Right cardiac atrium (tissue), 5 donors: ENCODE measurements at regions not wholly inside any gene's neighbourhood (a gene's known extent, or its start where the extent isn't known, plus 50 kb on each side); places are given as distances from the start of the nearest gene placed in this dataset.

Experiments used
- ATAC-seq, 2 donors: fragments of 200-7000 bp; cut with Tn5 transposase; one replicate each; pipeline versions ENCODE4 v1.8.0 to v1.9.1; 2020; ENCODE audit warnings: moderate library complexity in 2 of 2, mild to moderate bottlenecking in 1 of 2
- DNase-seq, 3 donors: peaks; one replicate each; pipeline ENCODE4 v3.0.0-alpha.2; 2020
- H3K27ac ChIP-seq: one replicate; pipeline ENCODE4 v1.5.1; 2013; ENCODE audit warnings: mild to moderate bottlenecking, low read length, control low read depth, moderate library complexity
- H3K27me3 ChIP-seq: one replicate; pipeline ENCODE4 v1.6.1; 2013; ENCODE audit not compliant: control insufficient read depth, insufficient read depth
- H3K4me1 ChIP-seq: one replicate; pipeline ENCODE4 v1.6.1; 2013; ENCODE audit warnings: low read length; ENCODE audit not compliant: control insufficient read depth, insufficient read depth
- H3K4me3 ChIP-seq: one replicate; pipeline ENCODE4 v1.5.1; 2013; ENCODE audit warnings: low read length, control low read depth
- H3K9me3 ChIP-seq: one replicate; pipeline ENCODE4 v1.6.1; 2013; ENCODE audit warnings: low read length; ENCODE audit not compliant: control insufficient read depth
- WGBS: extraction: QIAGEN DNeasy Blood & Tissue Kit; methylation state at CpG from one replicate; pipeline ENCODE4 v1.1.7; 2013; 5-methylcytosine and 5-hydroxymethylcytosine counted together
- intact Hi-C, 4 donors: fragments of 100-400 bp; cut with DNase I; formaldehyde crosslinking; loops; one replicate each; pipeline versions ENCODE4 v1.11.0 to v1.14.0; 2022 to 2023
- donor health status: healthy with polysubstance abuse.
- donor health status: DM: no; HTN: yes; CAD: no.
- donor health status: DM: no; HTN: no; CAD: no.
- donor health status: DM: no; HTN: yes; CAD: no; lungs with severe emphysema.
- donor health status: DM: yes; HTN: yes; CAD: no.

DNA sequence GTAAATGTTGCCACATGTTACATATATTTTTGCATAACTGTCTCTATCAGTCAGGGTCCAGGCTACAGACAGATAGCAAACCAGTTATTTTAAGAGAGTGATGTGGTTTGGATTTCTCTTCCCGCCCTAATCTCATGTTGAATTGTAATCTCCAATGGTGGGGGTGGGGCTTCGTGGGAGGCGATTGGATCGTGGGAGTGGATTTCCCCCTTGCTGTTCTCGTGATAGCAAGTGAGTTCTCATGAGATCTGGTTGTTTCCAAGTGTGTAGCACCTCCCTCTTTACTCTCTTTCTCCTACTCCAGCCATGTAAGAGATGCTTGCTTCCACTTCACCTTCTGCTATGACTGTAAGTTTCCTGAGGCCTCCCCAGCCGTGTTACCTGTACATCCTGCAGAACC, 704.2 kb upstream of the TBX3 start:
- Histone ChIP-seq H3K9me3 (no peaks in the 10 kb centered on the region), H3K4me1 (no peaks in the 10 kb centered on the region), H3K4me3 (no peak overlapping the region), H3K27ac (no peak overlapping the region), H3K27me3 (no peaks in the 10 kb centered on the region)
- intact Hi-C loops: no loop called here
- DNase-seq (no peak), ATAC-seq (no peak)
- WGBS: 37% methylated on average over 6 of the region's 6 CpGs

DNA sequence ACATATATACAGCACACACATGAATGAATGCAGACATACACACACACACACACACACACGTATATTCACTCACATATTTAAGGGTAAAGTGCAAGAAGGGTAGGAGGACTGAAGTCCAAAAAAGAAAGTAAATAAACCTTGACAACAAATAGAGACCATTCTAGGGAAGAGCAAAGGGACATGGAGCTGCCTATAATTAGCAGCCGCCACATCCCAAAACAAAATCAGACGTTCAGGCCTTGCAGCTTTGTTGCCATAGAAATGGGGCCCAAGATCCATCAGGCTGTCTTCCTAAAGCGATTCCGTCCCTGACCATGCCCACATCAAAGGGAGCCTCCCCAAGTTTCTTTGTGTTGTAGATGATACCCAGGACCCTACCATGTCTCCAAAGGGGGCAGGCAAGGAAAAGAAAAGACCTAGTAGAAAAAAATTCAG, 703.5 kb upstream of the TBX3 start:
- 69% methylated on average over 5 of the region's 5 CpGs for WGBS
- intact Hi-C loops: no loop called here
- no peaks in the 10 kb centered on the region for H3K4me1 ChIP-seq
- no peak overlapping the region for H3K4me3 ChIP-seq
- DNase-seq: no peak
- no peaks in the 10 kb centered on the region for H3K27me3 ChIP-seq
- H3K27ac ChIP-seq: no peak overlapping the region
- no peak for ATAC-seq
- no peaks in the 10 kb centered on the region for H3K9me3 ChIP-seq

DNA sequence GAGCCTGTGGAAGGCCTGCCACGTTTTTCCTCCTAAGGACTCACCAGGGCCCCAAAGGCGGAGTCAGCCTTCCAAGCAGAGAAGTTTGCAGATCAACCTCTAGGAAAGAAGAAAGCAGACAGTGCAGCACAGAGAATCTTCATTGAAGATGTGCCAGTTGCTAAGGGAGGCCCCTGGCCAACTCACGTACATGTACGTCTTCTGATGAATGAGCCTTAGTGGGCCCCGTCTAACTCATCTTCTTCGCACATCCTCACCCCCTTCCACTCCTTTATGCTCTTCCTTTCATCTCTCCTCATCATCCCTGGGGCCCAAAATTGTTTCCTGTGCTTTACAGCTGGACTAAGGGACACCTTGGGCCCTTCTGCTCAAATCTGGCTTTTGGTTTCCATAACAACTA, 703.0 kb upstream of the TBX3 start:
- no peaks in the 10 kb centered on the region for H3K9me3 ChIP-seq
- H3K27me3 ChIP-seq: no peaks in the 10 kb centered on the region
- H3K4me3 ChIP-seq: no peak overlapping the region
- intact Hi-C loops: no loop called here
- no peak for ATAC-seq
- no peaks in the 10 kb centered on the region for H3K4me1 ChIP-seq
- DNase-seq: no peak
- 86% methylated on average over 6 of the region's 6 CpGs for WGBS
- H3K27ac ChIP-seq: no peak overlapping the region

DNA sequence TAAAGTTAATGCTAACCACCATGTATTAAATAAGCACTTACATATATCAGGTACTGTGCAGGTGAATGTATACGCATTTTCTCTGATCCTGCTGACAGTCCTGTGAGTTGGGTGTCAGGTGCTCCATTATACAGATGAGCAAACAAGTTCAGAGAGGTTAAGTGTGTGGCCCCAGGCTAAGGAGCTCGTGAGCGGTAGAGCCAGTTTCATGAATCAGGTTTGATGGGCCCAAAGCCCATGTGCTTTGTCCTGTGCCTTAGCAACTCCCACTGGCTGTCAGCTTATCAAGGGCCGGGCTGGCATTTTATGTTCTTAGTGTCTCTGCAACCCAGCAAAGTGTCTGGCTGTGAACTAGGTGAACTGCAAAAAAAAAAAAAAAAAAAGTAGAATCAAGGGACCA, 701.2 kb upstream of the TBX3 start:
- H3K4me3 ChIP-seq: no peak overlapping the region
- H3K4me1 ChIP-seq: no peaks in the 10 kb centered on the region
- no peak overlapping the region for H3K27ac ChIP-seq
- H3K27me3 ChIP-seq: no peaks in the 10 kb centered on the region
- ATAC-seq: no peak
- H3K9me3 ChIP-seq: no peaks in the 10 kb centered on the region
- intact Hi-C loops: no loop called here
- WGBS: 85% methylated on average over 4 of the region's 4 CpGs
- DNase-seq: no peak

DNA sequence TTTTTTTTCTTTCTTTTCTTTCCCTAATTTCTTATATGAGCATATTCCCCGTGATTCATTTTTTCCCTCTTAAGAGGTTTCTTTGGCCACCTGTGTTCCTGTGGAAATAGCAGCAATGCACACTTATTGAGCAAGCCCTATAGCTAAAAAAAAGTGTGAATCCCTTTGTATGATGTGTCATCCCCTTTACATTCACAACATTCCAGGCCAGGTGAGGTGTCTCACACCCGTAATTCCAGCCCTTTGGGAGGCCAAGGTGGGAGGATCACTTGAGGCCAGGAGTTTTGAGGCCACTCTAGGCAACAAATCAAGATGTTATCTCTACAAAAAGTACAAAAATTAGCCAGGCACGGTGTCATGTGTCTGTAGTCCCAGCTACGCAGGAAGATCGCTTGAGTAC, 700.4 kb upstream of the TBX3 start:
- no peaks in the 10 kb centered on the region for H3K27me3 ChIP-seq
- H3K4me1 ChIP-seq: no peaks in the 10 kb centered on the region
- no peak overlapping the region for H3K4me3 ChIP-seq
- 92% methylated on average over 5 of the region's 5 CpGs for WGBS
- intact Hi-C loops: no loop called here
- DNase-seq (no peak), ATAC-seq (no peak)
- no peaks in the 10 kb centered on the region for H3K9me3 ChIP-seq
- no peak overlapping the region for H3K27ac ChIP-seq

DNA sequence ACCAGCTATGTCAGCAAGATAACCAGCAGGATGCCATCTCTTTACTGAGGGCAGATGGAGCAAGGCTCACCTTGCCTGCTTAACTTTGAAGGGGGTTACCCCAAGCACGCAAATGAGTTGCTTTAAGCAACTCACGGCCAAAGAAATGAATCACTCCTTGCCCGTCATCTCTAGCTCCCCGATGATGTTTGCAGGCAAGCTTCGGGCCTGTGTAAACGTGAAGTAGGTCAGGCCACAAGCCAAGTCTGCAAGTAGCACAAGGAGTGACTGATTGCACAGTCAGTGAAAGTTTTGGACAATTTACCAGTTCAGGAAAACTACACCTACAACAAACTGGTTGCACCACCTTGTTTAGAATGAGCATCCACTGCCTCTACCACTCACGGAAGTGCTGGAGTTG, 699.7 kb upstream of the TBX3 start:
- intact Hi-C loops: no loop called here
- DNase-seq (peak in 1 of 3 donors; percentile 28), ATAC-seq (no peak)
- WGBS: 65% methylated on average over 7 of the region's 7 CpGs
- H3K27me3 ChIP-seq: no peaks in the 10 kb centered on the region
- no peak overlapping the region for H3K4me3 ChIP-seq
- no peaks in the 10 kb centered on the region for H3K4me1 ChIP-seq
- H3K27ac ChIP-seq: no peak overlapping the region
- H3K9me3 ChIP-seq: no peaks in the 10 kb centered on the region

DNA sequence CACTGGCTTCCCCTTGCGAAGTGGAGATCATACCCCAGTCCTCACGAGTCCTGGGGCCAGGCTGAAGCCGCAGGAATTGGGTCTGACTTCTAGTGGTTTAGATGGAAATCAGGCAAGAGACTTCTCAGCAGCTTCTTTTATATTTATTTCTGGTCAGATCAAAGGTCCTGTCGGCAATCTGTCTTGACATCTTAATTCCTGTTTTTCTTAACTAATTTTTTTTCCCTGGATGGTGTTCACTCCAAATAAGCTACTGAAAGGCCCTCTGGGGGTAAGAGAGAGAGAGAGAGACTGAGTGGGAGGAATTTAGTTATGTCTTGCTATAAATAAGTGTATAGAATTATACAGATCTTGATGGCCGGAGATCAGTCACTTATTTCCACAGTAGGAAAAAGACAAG, 698.7 kb upstream of the TBX3 start:
- no peak for DNase-seq

DNA sequence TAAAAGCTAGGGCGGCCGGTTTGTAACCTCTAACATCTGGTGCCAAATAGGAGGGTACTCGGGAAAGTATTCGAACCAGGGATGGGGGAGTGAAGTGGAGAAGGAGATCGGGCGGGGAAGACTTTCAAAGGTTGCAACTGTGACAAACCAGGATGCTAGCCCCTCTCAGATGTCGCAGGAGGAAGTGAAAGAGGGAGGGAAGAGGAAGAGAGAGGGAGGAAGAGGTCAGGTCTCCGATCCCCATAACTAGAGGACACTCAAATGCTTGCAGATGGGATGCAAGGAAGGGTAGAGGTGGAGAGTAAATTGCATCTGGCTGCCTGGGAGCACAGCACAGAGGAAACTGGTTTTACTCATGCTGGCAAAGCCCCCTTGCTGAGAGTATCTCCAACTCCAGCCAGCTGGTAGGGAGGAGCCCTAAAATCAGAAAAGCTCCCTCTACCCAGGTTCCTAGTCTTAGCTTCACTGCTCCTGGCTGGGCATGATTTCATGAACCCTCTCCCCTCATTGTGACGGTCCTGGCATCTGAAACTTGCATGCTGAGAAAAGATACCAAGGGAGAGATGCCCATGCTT, 696.7 kb upstream of the TBX3 start:
- no peak for ATAC-seq
- no peak for DNase-seq
- Histone ChIP-seq H3K9me3 (no peaks in the 10 kb centered on the region), H3K4me1 (no peaks in the 10 kb centered on the region), H3K27me3 (no peaks in the 10 kb centered on the region), H3K4me3 (no peak overlapping the region), H3K27ac (no peak overlapping the region)
- intact Hi-C loops: no loop called here
- WGBS: 65% methylated on average over 9 of the region's 9 CpGs

More for the DNA sequence above, 698.7 kb upstream of the TBX3 start:
- ATAC-seq: no peak
- no peaks in the 10 kb centered on the region for H3K27me3 ChIP-seq
- WGBS: 76% methylated on average over 5 of the region's 5 CpGs
- intact Hi-C loops: no loop called here
- H3K9me3 ChIP-seq: no peaks in the 10 kb centered on the region
- no peaks in the 10 kb centered on the region for H3K4me1 ChIP-seq
- no peak overlapping the region for H3K27ac ChIP-seq
- no peak overlapping the region for H3K4me3 ChIP-seq

DNA sequence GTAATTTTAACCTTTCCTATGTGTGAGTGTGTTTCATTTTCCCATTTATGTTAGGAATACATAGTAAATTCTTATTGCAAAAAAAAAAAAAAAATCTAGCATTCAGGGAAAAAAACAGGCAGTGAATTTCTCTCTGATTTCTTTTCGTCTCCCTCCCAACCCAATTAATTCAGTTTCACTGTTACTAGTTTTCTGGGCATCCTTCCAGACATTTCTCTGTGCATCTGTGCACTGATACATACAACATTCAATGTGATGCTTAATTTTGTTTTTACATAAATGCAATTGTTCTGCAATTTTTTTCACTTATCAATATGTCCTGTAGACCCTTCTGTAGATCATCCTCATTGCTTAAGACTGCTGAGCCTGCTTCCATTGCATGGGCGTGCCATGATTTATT, 694.3 kb upstream of the TBX3 start:
- DNase-seq (no peak), ATAC-seq (no peak)
- Histone ChIP-seq H3K4me1 (peaks cover 3% of the 10 kb centered on the region), H3K27ac (no peak overlapping the region), H3K4me3 (no peak overlapping the region), H3K27me3 (no peaks in the 10 kb centered on the region), H3K9me3 (no peaks in the 10 kb centered on the region)
- intact Hi-C loops: no loop called here
- 69% methylated on average over 2 of the region's 2 CpGs for WGBS

DNA sequence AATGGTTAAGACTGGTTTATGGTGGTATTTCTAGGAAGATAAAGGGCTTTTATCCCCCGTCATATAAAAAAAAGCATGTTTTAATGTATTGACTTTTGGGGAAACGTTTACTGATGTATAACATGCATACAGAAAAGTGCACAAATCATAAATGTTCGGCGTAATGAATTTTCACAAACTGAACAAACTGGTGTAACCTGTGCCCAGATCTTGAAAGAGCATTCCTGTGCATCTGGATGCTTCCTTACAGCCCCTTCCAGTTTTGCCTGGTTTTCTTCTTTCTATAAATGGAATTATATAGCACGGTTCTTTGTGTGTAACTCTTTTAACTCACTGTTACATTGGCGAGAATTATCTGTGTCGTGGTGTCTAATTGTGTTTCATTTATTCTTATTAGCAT, 693.8 kb upstream of the TBX3 start:
- Histone ChIP-seq H3K9me3 (no peaks in the 10 kb centered on the region), H3K27me3 (no peaks in the 10 kb centered on the region), H3K4me3 (no peak overlapping the region), H3K4me1 (peaks cover 3% of the 10 kb centered on the region), H3K27ac (no peak overlapping the region)
- DNase-seq: no peak
- 85% methylated on average over 7 of the region's 7 CpGs for WGBS
- no peak for ATAC-seq
- intact Hi-C loops: no loop called here

DNA sequence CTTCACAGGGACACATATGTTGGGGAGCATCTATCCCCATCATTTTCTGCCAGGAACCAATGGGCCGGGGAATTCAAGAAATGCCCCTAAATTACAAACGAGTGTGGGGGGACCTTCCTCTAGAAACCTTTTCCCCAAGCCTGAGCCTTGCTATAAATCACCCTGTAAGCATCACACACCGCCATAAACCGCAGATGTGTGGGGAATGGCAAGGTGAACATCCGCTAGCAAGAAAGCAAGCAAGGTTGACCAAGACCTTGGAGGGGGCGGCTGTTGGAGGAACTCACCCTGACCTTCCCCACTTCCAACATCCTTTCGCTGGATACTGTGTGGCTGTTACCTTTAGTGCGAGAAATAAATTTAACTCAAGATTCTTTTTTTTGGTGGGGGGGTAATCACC, 693.3 kb upstream of the TBX3 start:
- H3K27ac ChIP-seq: no peak overlapping the region
- intact Hi-C loops: no loop called here
- ATAC-seq: no peak
- H3K4me3 ChIP-seq: no peak overlapping the region
- DNase-seq: no peak
- H3K27me3 ChIP-seq: no peaks in the 10 kb centered on the region
- WGBS: 95% methylated on average over 8 of the region's 8 CpGs
- peaks cover 3% of the 10 kb centered on the region for H3K4me1 ChIP-seq
- no peaks in the 10 kb centered on the region for H3K9me3 ChIP-seq
